HepG2 (cell line): ENCODE measurements at regions not wholly inside any gene's neighbourhood (a gene's known extent, or its start where the extent isn't known, plus 50 kb on each side); places are given as distances from the start of the nearest gene placed in this dataset.

ENCODE experiments used
- ATAC-seq: fragments of 200-7000 bp; cut with Tn5 transposase; 3 replicates; pipeline ENCODE4 v1.9.1; 2020; ENCODE audit warnings: mild to moderate bottlenecking, moderate library complexity
- BruUV-seq: library from RNA; stranded (reverse); fragments of 400-500 nt; replicated peaks from 2 replicates; lab custom pipeline; 2021; lab: Mats Ljungman, UMichigan
- CTCF ChIA-PET: fragments of 300-600 bp; formaldehyde crosslinking; extraction: SDS; loops from one replicate; lab custom pipeline; 2021; ENCODE audit warnings: low total read pairs, inconsistent platforms, low intra/inter-chr PET ratio; lab: Yijun Ruan, JAX
- POLR2A ChIA-PET: fragments of 350-600 bp; sonication (Branson Sonifier 250); formaldehyde crosslinking; loops from one replicate; lab custom pipeline; 2020; ENCODE audit warnings: antibody characterized with exemption, inconsistent platforms; lab: Yijun Ruan, JAX
- DNase-seq: peaks from one replicate; pipeline ENCODE4 v3.0.0-alpha.2; 2015; ENCODE audit warnings: low spot score
- FAIRE-seq: peaks from 3 replicates; lab custom pipeline; 2011; peaks lifted over from hg19 to GRCh38; lab: Jason Lieb, UNC
- H2AFZ ChIP-seq: one replicate; pipeline ENCODE4 v1.6.1; 2011; ENCODE audit warnings: low read length, inconsistent platforms
- H3K27ac ChIP-seq: fragments of 300-600 bp; 3 replicates; pipeline ENCODE4 v1.8.0; 2011; ENCODE audit warnings: mixed run types, mild to moderate bottlenecking, mixed read lengths, low read length, inconsistent platforms; ENCODE audit not compliant: insufficient read depth; ENCODE audit errors: extremely low read length
- H3K27me3 ChIP-seq, 2 experiments: fragments of 200-600 bp in 1 of 2; 2 replicates in 1 of 2; 3 replicates in 1 of 2; pipeline versions ENCODE4 v1.6.0 to v1.8.0; 2011; ENCODE audit warnings: low read length in 2 of 2, mild to moderate bottlenecking in 2 of 2, moderate library complexity in 2 of 2, inconsistent platforms in 1 of 2; ENCODE audit not compliant: insufficient read depth in 2 of 2, control insufficient read depth in 1 of 2
- H3K36me3 ChIP-seq, 2 experiments: fragments of 200-600 bp in 1 of 2; replicated peaks in 1 of 2; 2 replicates in 1 of 2; 3 replicates in 1 of 2; pipeline versions ENCODE4 v1.5.1 to v1.8.0; 2011; ENCODE audit warnings: low read length in 2 of 2, inconsistent platforms in 1 of 2; ENCODE audit not compliant: insufficient read depth in 2 of 2, control insufficient read depth in 1 of 2
- H3K4me1 ChIP-seq: 2 replicates; pipeline ENCODE4 v1.5.1; 2012; ENCODE audit warnings: low read length, inconsistent platforms; ENCODE audit not compliant: insufficient read depth
- H3K4me2 ChIP-seq: 2 replicates; pipeline ENCODE4 v1.6.0; 2011; ENCODE audit warnings: low read depth, low read length, inconsistent platforms
- H3K4me3 ChIP-seq, 3 experiments: fragments of 200-600 bp in 1 of 3; sonication (generic), shearing (Covaris generic) in 1 of 3; replicated peaks in 1 of 3; 2 replicates each; pipeline ENCODE4 v1.5.1; 2011 to 2016; ENCODE audit warnings: low read length in 3 of 3, inconsistent platforms in 2 of 3, low read depth in 2 of 3, mild to moderate bottlenecking in 2 of 3, control low read depth in 1 of 3, mixed read lengths in 1 of 3; ENCODE audit not compliant: insufficient read depth in 1 of 3
- H3K79me2 ChIP-seq: one replicate; pipeline ENCODE4 v1.6.1; 2011; ENCODE audit warnings: low read length, inconsistent platforms; ENCODE audit not compliant: insufficient read depth
- H3K9ac ChIP-seq: 2 replicates; pipeline ENCODE4 v1.6.0; 2011; ENCODE audit warnings: mild to moderate bottlenecking, low read depth, low read length, inconsistent platforms; ENCODE audit not compliant: insufficient read depth
- H3K9me3 ChIP-seq: 2 replicates; pipeline ENCODE4 v1.5.1; 2012; ENCODE audit warnings: mild to moderate bottlenecking, low read length
- H4K20me1 ChIP-seq: 2 replicates; pipeline ENCODE4 v1.6.0; 2011; ENCODE audit warnings: inconsistent platforms, mild to moderate bottlenecking, low read length, moderate library complexity; ENCODE audit not compliant: insufficient read depth
- CHD2 ChIP-seq: IDR thresholded peaks from 2 replicates; pipeline ENCODE4 v1.6.1; 2011; ENCODE audit warnings: low read depth, low read length, improper control_type of control experiment
- EHMT2 ChIP-seq: fragments of 200-600 bp; sonication (generic); IDR thresholded peaks from 2 replicates; pipeline ENCODE4 v1.7.0; 2017; ENCODE audit warnings: antibody characterized with exemption, low read depth, low read length, borderline replicate concordance
- MIER2 ChIP-seq: IDR thresholded peaks from 2 replicates; pipeline ENCODE4 v1.6.1; 2016; ENCODE audit warnings: missing biosample characterization, missing genetic modification reagents
- NFIB ChIP-seq: sonication (generic); formaldehyde crosslinking; IDR thresholded peaks from 2 replicates; pipeline ENCODE4 v1.9.0; 2021; ENCODE audit warnings: missing genetic modification reagents, mild to moderate bottlenecking, borderline replicate concordance
- SMAD9 ChIP-seq: sonication (generic); formaldehyde crosslinking; IDR thresholded peaks from 2 replicates; pipeline ENCODE4 v1.5.1; 2020; ENCODE audit warnings: mild to moderate bottlenecking, missing genetic modification reagents
- SSRP1 ChIP-seq: IDR thresholded peaks from 2 replicates; pipeline ENCODE4 v1.6.1; 2016; ENCODE audit warnings: control low read depth
- YEATS2 ChIP-seq: sonication (generic); formaldehyde crosslinking; IDR thresholded peaks from 2 replicates; pipeline ENCODE4 v1.4.0; 2020; ENCODE audit warnings: missing genetic modification reagents, borderline replicate concordance
- ZNF30 ChIP-seq: sonication (generic); formaldehyde crosslinking; IDR thresholded peaks from 2 replicates; pipeline ENCODE4 v1.5.0; 2020; ENCODE audit warnings: mild to moderate bottlenecking, missing genetic modification reagents
- ZNF816 ChIP-seq: sonication (generic); formaldehyde crosslinking; IDR thresholded peaks from 2 replicates; pipeline ENCODE4 v1.8.0; 2022; ENCODE audit warnings: missing genetic modification reagents, mild to moderate bottlenecking, borderline replicate concordance
- WGBS: methylation state at CpG from one replicate; pipeline ENCODE4 v1.1.6; 2017; ENCODE audit warnings: low lambda C conversion rate; 5-methylcytosine and 5-hydroxymethylcytosine counted together
- in situ Hi-C: cut with HindIII; loops from 2 replicates; pipeline ENCODE4 v1.10.0; 2017; ENCODE audit warnings: low pct_unique_long_range_greater_than_20kb; ENCODE audit not compliant: extremely low pct_ligation_motif_present
- intact Hi-C: fragments of 100-400 bp; cut with micrococcal nuclease; formaldehyde crosslinking; loops from one replicate; pipeline ENCODE4 v1.10.0; 2022; ENCODE audit not compliant: unreplicated experiment
- TF ChIP-seq, protein P1 (sequence below): sonication (generic); formaldehyde crosslinking; IDR thresholded peaks from 2 replicates; pipeline ENCODE4 v1.4.0; 2020; ENCODE audit warnings: missing genetic modification reagents
- TF ChIP-seq, protein P2 (sequence below): sonication (generic); formaldehyde crosslinking; IDR thresholded peaks from 2 replicates; pipeline ENCODE4 v1.5.0; 2020; ENCODE audit warnings: mild to moderate bottlenecking, missing genetic modification reagents, borderline replicate concordance

DNA sequence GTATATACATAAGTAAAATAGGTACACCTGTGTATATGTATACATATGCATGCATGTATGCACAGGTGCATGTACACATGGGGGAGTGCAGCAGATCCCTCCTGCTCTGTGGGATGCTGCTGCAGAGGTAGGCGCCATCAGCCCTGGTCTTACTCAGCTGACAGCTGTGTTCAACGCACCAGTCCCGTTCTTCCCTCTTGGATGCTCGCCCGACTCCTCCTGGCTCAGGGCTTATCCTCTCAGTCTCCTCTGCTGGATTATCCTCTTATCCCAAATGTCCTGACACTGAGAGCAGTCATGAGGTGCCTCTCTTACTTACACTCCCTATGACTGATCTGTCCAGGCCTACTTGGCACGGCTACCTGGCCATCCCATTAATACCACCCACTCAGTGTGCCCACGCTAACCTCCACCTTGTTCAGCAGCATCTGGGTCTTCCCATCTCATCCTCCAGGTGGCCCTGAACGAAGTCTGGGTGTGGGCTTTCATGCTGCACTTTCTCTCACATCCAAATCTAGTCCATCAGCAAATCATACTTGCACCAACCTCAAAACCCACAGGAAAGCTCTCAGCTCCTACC lies 357.1 kb downstream of the TCERG1L start:
- H3K4me1 ChIP-seq: no peaks in the 10 kb centered on the region
- ChIA-PET CTCF (no interaction called here), POLR2A (no interaction called here)
- no peak overlapping the region for H3K4me2 ChIP-seq
- FAIRE-seq (no peak), ATAC-seq (no peak), DNase-seq (no peak)
- in situ Hi-C loops (no loop called here), intact Hi-C loops (no loop called here)
- 20% methylated on average over 8 of the region's 8 CpGs for WGBS
- H4K20me1 ChIP-seq: no peaks in the 10 kb centered on the region
- no TSS peak for BruUV-seq
- H3K9me3 ChIP-seq: no peaks in the 10 kb centered on the region
- H3K27ac ChIP-seq: no peak overlapping the region
- no peak overlapping the region for H3K4me3 ChIP-seq
- H3K27me3 ChIP-seq: peaks cover 3 to 20% of the 10 kb centered on the region in 2 experiments; a peak in 3 of 5 replicates
- no peak overlapping the region for H3K9ac ChIP-seq
- H3K36me3 ChIP-seq: no peaks in the 10 kb centered on the region
- H2AFZ ChIP-seq: no peak overlapping the region
- no peak for TF ChIP-seq EHMT2
- TF ChIP-seq CHD2: no peak
- no peak for TF ChIP-seq ZNF30
- no peak for TF ChIP-seq MIER2
- TF ChIP-seq, protein P1, sequence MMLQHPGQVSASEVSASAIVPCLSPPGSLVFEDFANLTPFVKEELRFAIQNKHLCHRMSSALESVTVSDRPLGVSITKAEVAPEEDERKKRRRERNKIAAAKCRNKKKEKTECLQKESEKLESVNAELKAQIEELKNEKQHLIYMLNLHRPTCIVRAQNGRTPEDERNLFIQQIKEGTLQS: no peak
- no peaks in the 10 kb centered on the region for H3K79me2 ChIP-seq

DNA sequence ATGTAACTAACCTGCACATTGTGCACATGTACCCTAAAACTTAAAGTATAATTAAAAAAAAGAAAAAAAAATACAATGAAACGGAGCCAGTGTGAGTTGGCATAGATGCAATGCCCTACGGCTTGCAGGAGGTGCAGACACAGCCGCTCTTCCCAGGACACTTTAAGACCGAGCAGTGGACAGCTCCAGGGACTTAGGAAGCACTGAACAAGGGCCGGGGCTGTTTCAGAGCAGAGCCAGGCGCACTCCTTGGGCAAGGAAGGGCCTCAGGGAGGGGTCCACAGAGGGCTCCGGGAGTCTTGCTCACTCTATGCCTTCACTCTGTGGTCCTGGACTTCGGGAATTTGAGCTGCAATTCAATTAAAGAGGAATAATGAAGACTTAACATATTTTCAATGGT lies 355.3 kb downstream of the TCERG1L start:
- Histone ChIP-seq H4K20me1 (no peaks in the 10 kb centered on the region), H3K4me1 (no peaks in the 10 kb centered on the region), H3K27ac (no peak overlapping the region), H3K27me3 (peaks cover 3 to 15% of the 10 kb centered on the region in 2 experiments; a peak in 2 of 5 replicates), H3K4me2 (no peak overlapping the region), H3K9me3 (no peaks in the 10 kb centered on the region), H3K36me3 (no peaks in the 10 kb centered on the region), H3K79me2 (no peaks in the 10 kb centered on the region), H3K9ac (no peak overlapping the region), H3K4me3 (no peak overlapping the region), H2AFZ (no peak overlapping the region)
- ChIA-PET CTCF (no interaction called here), POLR2A (no interaction called here)
- DNase-seq: no peak
- ATAC-seq: no peak
- intact Hi-C loops: no loop called here
- 13% methylated on average over 8 of the region's 8 CpGs for WGBS
- BruUV-seq: no TSS peak
- in situ Hi-C loops: no loop called here
- no peak for FAIRE-seq
- TF ChIP-seq NFIB (no peak), SSRP1 (CRISPR knock-in tag) (no peak), SMAD9 (CRISPR knock-in tag) (no peak), ZNF816 (no peak), YEATS2 (no peak)
- TF ChIP-seq, protein P2, sequence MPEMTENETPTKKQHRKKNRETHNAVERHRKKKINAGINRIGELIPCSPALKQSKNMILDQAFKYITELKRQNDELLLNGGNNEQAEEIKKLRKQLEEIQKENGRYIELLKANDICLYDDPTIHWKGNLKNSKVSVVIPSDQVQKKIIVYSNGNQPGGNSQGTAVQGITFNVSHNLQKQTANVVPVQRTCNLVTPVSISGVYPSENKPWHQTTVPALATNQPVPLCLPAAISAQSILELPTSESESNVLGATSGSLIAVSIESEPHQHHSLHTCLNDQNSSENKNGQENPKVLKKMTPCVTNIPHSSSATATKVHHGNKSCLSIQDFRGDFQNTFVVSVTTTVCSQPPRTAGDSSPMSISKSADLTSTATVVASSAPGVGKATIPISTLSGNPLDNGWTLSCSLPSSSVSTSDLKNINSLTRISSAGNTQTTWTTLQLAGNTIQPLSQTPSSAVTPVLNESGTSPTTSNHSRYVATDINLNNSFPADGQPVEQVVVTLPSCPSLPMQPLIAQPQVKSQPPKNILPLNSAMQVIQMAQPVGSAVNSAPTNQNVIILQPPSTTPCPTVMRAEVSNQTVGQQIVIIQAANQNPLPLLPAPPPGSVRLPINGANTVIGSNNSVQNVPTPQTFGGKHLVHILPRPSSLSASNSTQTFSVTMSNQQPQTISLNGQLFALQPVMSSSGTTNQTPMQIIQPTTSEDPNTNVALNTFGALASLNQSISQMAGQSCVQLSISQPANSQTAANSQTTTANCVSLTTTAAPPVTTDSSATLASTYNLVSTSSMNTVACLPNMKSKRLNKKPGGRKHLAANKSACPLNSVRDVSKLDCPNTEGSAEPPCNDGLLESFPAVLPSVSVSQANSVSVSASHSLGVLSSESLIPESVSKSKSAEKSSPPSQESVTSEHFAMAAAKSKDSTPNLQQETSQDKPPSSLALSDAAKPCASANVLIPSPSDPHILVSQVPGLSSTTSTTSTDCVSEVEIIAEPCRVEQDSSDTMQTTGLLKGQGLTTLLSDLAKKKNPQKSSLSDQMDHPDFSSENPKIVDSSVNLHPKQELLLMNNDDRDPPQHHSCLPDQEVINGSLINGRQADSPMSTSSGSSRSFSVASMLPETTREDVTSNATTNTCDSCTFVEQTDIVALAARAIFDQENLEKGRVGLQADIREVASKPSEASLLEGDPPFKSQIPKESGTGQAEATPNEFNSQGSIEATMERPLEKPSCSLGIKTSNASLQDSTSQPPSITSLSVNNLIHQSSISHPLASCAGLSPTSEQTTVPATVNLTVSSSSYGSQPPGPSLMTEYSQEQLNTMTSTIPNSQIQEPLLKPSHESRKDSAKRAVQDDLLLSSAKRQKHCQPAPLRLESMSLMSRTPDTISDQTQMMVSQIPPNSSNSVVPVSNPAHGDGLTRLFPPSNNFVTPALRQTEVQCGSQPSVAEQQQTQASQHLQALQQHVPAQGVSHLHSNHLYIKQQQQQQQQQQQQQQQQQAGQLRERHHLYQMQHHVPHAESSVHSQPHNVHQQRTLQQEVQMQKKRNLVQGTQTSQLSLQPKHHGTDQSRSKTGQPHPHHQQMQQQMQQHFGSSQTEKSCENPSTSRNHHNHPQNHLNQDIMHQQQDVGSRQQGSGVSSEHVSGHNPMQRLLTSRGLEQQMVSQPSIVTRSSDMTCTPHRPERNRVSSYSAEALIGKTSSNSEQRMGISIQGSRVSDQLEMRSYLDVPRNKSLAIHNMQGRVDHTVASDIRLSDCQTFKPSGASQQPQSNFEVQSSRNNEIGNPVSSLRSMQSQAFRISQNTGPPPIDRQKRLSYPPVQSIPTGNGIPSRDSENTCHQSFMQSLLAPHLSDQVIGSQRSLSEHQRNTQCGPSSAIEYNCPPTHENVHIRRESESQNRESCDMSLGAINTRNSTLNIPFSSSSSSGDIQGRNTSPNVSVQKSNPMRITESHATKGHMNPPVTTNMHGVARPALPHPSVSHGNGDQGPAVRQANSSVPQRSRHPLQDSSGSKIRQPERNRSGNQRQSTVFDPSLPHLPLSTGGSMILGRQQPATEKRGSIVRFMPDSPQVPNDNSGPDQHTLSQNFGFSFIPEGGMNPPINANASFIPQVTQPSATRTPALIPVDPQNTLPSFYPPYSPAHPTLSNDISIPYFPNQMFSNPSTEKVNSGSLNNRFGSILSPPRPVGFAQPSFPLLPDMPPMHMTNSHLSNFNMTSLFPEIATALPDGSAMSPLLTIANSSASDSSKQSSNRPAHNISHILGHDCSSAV (CRISPR knock-in tag): no peak
